HG02970 (cell line): ENCODE measurements at regions not wholly inside any gene's neighbourhood (a gene's known extent, or its start where the extent isn't known, plus 50 kb on each side); places are given as distances from the start of the nearest gene placed in this dataset.
A peak's percentile ranks its signal among the peaks of the same experiment; 100 is the strongest.
"Not testable (repeated sequence)": the region's sequence is repeated elsewhere in the genome, so short reads cannot be mapped to it uniquely, and the experiment has no call there.

ENCODE experiments used
- ATAC-seq: cut with Tn5 transposase; IDR thresholded peaks from one replicate; pipeline ENCODE4 v1.9.1; 2021; ENCODE audit warnings: mild to moderate bottlenecking, moderate library complexity, moderate number of reproducible peaks; ENCODE audit not compliant: unreplicated experiment, low FRiP score

DNA sequence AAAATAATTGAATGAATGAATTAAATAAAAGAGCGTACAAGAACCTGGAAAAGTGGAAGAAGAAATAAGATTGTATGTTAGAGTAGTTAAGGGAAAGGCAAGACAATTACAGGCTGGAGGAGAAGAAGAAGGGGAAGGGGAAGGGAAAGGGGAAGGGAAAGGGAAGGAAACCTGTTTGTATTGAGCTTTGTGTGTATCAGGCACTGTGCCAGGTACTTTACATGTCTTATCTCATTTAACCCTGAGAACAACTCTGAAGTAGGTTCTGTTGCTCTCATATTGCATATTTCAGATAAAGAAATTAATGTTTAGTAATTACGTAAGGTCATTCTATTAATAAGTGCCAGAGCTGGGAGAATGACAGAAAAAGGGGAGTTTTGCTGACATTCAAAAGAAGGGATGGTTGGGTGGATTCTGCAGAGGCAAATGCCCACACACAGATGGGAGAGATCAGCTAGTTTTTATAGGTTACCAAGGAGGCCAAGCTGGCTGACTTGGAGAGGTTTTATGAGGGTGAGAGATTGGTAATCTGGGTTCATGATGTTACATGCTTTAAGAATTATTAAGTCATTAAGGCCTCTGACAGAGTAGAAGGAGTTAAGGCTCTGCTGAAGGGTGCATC lies 92.3 kb upstream of the LCORL start:
- no peak for ATAC-seq

DNA sequence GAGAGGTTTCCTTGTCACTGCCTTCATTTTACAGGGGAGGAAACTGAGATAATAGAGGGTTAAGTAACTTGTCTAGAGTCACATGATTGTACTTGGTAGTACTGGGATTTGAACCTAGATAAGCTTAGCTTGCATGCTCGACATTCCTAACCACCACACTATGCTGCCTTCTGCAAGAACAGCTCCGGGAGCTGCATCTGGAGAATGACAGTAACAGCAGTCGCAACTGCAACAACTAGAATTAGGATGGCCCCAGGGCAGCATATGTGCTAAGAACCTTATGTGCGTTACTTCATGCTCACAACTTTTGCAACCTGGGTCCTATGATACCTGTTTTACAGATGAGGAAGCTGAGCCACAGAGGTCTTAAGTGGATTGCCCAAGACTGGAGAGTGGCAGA lies 89.5 kb upstream of the LCORL start:
- ATAC-seq = no peak

DNA sequence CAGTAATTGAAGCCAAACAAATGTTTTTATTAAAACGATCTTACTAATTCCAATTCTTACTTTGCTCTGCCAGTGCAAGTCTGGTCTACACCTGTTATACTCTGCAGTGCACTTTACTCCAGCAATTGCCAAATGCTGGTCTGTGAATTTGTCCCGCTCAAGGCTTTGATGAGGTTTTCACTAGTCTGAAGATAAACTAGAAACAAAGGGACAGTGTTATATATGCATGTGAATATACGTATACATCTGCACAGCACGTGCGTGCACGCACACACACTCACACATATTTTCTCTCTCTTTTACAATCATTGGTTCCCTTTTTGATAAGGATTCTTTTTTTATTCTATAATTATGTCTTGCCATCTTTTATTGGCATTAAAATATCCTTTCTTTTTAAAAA lies 88.5 kb upstream of the LCORL start:
- ATAC-seq = no peak

DNA sequence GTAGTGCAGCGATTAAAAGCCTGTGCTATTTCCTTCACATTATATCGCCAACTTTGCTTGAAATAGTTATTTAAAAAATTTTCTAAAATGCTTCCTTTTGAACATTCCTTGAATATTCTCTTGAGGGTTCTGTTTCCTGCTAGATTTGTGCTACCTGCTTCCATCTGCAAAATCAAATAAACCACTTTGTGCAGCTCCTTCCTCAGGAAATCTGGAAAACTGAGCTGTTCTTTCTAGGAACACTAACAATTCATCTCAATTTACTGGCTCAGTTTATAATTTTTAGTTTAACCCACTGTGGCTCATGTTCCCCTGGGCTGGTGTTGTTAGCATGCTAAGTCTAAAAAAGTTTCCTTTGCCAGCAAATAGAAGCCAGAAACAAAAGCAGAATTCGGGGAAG lies 88.1 kb upstream of the LCORL start:
- ATAC-seq = no peak

DNA sequence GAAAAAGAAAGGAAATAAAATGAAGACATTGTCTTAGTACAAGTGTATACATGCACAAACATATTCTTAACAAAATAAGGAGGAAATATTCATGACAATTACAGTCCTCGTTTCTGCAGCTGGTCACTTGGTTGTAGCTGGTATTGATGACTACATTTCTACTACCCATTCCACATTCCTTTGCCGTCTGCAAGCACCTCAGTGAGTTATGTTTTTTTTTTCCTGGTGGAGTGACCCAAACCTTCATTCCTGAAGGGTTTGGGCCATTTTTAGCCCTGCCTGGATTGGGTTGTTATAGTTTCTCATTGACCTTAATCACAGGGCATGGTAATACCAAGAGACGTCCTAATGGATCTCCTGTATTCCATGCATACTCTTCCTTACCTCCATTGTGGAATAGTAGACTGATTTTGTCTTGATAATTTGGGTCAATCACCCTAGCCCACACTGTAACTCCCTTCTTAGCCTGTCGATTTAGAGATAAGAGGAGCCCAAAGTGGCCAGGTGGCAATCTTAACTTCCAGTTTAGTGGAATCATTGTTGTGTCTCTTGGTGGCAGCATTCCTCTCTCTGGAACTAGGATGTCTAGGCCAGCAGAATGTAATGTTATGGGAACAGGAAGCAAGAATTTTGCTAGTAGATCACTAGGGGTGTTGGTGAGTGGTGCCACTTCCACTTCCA lies 86.4 kb upstream of the LCORL start:
- not testable (repeated sequence) for ATAC-seq

DNA sequence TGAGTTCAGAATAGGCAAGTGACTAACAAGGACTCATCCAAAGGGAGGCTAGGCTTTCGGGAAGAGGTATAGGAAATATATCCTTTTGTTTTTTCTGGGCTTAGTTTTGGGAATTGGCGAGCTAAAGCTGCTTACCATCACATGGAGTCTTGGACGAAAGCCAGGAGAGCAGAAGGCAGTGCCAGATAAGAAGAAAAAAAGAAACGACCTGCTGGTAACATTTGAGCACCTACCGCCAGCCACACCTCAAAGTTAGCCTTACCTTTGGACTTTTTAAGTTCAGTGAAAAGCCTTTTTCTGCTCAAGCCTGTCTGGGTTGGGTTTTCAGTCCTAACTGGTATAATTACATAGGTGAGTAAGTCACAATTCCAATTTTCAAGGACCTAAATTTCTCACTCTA lies 85.1 kb upstream of the LCORL start:
- no peak for ATAC-seq

DNA sequence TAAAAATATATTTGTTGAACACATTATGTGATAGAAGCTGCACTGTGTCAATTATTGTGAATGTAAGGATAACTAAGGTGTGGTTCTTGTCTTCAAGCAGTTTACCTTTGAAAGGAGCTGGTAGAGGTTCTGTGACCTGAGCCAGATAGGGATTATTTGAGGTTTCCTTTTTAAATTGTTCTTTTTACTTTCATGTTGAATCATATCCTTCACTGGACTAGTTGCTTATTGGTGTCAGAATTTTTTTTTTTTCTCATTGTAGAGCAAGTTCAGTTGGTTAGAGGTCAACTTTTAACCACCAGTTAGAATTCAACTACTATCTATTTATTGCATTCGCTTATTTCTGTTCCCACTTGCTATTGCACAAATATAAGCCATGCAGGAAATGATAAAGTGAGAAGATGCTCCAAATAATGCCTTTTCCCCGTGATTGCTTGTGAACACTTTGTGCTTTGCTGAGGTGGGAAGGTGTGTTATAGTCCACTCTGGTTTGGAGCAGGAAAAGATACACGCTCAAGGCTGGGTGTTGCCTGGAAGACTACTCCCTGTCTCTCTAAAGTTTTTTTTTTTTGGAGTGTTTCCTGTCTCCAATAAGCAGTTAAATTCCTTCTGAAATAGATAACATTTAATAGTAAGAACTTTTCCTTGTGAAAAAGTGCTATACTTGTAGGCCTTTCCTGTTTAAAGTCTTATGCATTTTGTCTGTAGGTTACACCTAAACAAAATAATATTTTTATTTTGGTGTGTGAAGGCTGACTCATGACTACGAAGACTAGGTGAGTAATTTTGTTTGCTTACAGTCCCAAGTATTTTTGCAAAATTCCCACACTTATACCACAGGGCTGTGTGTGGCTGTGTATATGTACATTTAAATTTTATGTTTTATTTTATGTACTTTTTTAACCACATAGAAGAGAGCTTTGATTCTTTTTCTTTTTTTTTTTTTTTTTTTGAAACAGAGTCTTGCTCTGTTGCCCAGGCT lies 83.8 kb upstream of the LCORL start:
- ATAC-seq = peak; percentile 59

DNA sequence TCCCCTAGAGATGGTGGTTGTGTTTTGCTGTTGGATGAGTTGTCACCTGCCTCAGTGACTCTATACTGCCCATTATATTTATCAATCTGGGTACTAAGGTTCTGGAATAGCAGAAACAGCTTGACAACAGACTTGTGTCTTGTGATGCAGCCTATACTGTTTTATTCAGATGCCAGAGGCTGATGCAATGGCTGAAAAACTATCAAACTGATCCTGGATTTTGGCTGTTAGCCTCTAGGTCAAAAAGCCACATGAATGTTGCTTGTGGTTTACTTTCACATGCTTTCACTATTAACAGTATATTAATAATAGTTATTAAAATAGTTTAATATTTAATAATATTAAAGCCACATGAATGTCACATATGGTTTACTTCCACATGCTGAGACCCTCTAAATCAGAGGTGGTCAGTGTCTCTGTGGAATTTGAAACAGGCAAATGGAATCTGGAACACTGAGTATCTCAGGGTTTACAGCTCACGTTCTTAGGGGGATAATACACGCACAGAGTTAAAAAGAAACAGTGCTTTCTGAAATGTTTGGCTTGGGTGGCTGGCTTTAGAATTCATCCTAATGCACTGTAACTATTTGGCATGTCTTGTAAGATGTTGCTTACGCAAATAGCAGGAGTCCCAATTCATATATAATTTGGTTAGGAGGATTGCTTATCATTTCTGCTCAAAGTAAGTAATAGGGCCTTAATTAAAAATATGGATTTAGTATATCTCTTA lies 82.5 kb upstream of the LCORL start:
- ATAC-seq = no peak

DNA sequence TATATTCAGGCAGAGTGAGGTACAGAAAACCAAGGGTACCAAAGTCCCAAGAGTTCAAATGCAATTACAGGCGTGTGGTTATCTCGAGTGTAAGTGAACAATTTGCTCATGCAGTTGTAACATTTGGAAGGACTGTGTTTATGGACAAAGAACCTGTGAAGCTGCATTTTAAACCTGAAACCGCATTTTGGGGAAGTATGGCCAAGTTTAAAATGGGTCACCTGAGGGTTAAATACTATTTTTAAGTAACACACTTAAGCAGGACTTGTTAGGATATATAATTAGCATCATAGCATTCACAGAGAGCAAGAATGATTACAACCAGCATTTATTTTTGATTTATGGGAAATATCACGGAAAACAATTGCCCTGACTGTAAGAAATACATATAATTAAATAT lies 79.1 kb upstream of the LCORL start:
- no peak for ATAC-seq

DNA sequence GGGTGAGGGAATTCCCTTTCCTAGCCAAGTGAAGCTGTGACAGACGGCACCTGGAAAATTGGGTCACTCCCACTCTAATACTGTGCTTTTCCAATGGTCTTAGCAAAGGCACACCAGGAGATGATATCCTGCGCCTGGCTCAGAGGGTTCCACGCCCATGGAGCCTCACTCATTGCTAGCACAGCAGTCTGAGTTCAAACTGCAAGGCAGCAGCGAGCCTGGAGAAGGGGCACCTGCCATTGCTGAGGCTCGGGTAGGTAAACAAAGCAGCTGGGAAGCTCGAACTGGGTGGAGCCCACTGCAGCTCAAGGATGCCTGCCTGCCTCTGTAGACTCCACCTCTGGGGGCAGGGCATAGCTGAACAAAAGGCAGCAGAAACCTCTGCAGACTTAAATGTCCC lies 68.9 kb upstream of the LCORL start:
- not testable (repeated sequence) for ATAC-seq

DNA sequence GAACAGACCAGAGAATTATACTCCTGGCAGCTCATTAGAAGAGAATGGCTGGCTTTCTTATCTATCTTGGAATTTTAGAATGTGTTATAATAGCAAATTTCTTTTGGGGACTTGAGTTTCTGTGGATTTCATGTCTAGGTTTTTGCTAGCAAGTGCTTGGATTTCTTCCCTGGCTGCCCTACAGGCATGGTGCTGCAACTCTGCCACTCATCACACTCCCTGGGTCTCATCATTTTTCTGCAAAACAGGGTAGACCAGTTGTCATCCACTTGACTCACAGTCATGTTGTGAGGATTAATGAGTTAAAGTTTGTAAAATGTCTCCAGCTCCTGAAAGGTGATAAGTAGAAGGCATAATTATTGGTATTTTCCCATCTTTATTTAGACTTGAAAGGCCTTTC lies 60.7 kb upstream of the LCORL start:
- ATAC-seq = no peak

DNA sequence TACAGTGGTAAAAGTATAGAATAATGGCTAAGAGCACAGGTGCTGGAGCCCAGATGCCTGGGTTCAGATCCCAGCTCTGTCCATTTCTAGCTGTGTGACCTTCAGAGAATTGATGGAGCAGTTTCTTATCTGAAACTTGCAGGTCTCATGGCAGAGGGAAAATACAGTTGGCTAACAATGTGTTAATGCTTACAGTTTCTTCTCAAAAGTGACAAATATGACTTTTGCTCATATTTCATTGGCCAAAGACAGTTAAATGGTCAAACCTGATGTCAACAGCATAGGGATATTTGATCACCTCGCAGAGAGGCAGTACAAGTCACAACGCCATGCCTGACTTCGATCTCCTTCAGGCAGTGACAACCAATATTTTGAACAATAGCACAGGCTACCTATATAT lies 60.2 kb upstream of the LCORL start:
- no peak for ATAC-seq

DNA sequence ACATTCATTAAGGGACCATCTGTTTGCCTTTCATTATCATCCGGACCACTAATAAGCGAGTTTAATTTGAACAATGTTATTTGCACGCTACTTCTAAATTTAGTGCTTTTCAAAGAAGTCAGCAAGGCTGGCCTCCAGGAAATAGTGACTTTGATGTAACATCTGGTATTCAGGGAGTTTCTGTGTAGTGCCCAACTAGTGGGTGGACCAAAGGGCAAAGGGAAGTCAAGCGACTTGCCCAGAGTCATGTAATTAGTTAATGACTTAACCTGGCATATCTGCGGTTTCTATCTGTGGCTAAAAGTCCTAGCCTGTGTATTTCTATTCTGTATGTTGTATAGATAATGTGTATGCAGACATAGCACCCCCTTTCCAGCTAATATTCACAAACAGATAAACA lies 56.3 kb upstream of the LCORL start:
- ATAC-seq = no peak

DNA sequence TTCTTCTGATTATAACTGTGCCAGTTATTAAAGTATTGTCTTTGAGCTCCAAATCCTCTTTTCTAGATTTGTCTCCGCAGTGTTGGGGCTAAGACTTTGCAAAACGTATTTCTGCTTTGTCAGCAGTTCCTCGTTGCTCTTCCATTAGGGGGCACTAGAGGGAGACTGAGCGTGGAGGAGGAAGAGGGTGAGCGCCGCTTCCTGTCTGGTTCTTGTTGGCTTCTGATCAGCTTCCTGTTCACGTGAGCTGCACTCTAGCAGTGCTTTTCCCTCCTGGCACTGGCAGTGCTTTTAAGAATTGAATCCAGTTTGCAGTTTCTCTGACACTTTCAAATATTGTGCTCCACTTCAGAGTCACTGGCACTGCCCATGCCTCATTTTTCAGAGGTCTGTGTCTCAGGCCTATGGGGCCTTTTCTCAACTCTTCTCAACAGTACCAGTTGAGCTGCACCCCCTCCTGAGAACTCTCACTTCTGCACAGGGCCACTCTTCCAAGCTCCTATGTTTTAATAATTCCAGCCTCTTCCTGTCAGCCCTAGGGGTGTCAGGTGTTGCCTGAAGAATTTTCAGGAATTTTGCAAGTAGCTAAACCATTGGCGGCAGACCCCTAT lies 54.4 kb upstream of the LCORL start:
- ATAC-seq = no peak

DNA sequence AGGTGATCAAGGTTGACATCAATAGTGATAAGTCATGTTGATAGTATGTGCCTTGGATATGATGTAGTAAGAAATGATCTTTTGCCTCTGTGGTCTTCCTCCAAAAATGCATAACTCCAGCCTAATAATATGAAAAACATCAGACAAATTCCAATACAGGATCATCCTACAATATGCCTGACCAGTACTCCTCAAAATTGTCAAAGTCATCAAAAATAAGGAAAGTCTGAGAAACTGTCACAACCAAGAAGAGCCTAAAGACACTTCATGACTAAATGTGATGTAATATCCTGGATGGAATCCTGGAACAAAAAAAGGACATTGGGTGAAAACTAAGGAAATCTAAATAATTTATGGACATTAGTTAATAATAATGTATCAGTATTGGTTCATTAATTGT lies 50.3 kb upstream of the LCORL start:
- ATAC-seq = no peak
